Osteoblast (primary cell): ENCODE measurements at regions not wholly inside any gene's neighbourhood (a gene's known extent, or its start where the extent isn't known, plus 50 kb on each side); places are given as distances from the start of the nearest gene placed in this dataset.
A peak's percentile ranks its signal among the peaks of the same experiment; 100 is the strongest.

Source experiments
- DNase-seq: peaks from one replicate; pipeline ENCODE4 v3.0.0; 2011; ENCODE audit warnings: low spot score, mixed read lengths; ENCODE audit not compliant: insufficient read length; ENCODE audit errors: missing footprints
- H2AFZ ChIP-seq: 2 replicates; pipeline ENCODE4 v1.6.0; 2011; ENCODE audit warnings: mild to moderate bottlenecking, low read length
- H3K27ac ChIP-seq: 2 replicates; pipeline ENCODE4 v1.5.1; 2011; ENCODE audit warnings: mild to moderate bottlenecking, low read depth, low read length, moderate library complexity
- H3K27me3 ChIP-seq: 2 replicates; pipeline ENCODE4 v1.6.0; 2012; ENCODE audit warnings: mild to moderate bottlenecking, control low read depth, inconsistent platforms, low read length, moderate library complexity; ENCODE audit not compliant: insufficient read depth
- H3K36me3 ChIP-seq: 2 replicates; pipeline ENCODE4 v1.5.1; 2011; ENCODE audit warnings: mild to moderate bottlenecking, low read length, control low read depth, moderate library complexity; ENCODE audit not compliant: insufficient read depth
- H3K4me1 ChIP-seq: 2 replicates; pipeline ENCODE4 v1.5.1; 2011; ENCODE audit warnings: mild to moderate bottlenecking, low read length, control low read depth, moderate library complexity; ENCODE audit not compliant: insufficient read depth
- H3K4me2 ChIP-seq: 2 replicates; pipeline ENCODE4 v1.6.0; 2011; ENCODE audit warnings: mild to moderate bottlenecking, low read length; ENCODE audit not compliant: insufficient read depth
- H3K4me3 ChIP-seq: fragments of 200-600 bp; sonication (generic); 3 replicates; pipeline ENCODE4 v1.5.1; 2012; ENCODE audit warnings: mild to moderate bottlenecking, low read length, inconsistent platforms; ENCODE audit not compliant: insufficient read depth
- H3K79me2 ChIP-seq: 2 replicates; pipeline ENCODE4 v1.6.0; 2012; ENCODE audit warnings: mild to moderate bottlenecking, low read length, control low read depth, inconsistent platforms; ENCODE audit not compliant: insufficient read depth
- H3K9me3 ChIP-seq: 2 replicates; pipeline ENCODE4 v1.5.1; 2011; ENCODE audit warnings: low read depth, low read length, control low read depth
- H4K20me1 ChIP-seq: 2 replicates; pipeline ENCODE4 v1.6.0; 2012; ENCODE audit warnings: mild to moderate bottlenecking, low read length, control low read depth; ENCODE audit not compliant: insufficient read depth
- CTCF ChIP-seq: IDR thresholded peaks from 2 replicates; pipeline ENCODE4 v1.5.1; 2011; ENCODE audit warnings: mild to moderate bottlenecking, low read depth, low read length, moderate library complexity; ENCODE audit errors: extremely low read depth

- no peak overlapping the region for H2AFZ ChIP-seq
- no peaks in the 10 kb centered on the region for H4K20me1 ChIP-seq
- H3K36me3 ChIP-seq: no peaks in the 10 kb centered on the region
- no peaks in the 10 kb centered on the region for H3K79me2 ChIP-seq
- TF ChIP-seq CTCF: no peak
- H3K27ac ChIP-seq: no peak overlapping the region
- peak; percentile 39 for DNase-seq
- no peak overlapping the region for H3K4me3 ChIP-seq
- H3K4me2 ChIP-seq: no peak overlapping the region
- H3K4me1 ChIP-seq: no peaks in the 10 kb centered on the region
- no peaks in the 10 kb centered on the region for H3K27me3 ChIP-seq
- H3K9me3 ChIP-seq: no peaks in the 10 kb centered on the region
These were observed 70.1 kb upstream of the AFDN start for GRCh38 chr6:167756597-167756996.

GRCh38 chr6:167757249-167757648, 69.5 kb upstream of the AFDN start:
- Histone ChIP-seq H4K20me1 (no peaks in the 10 kb centered on the region), H3K4me1 (no peaks in the 10 kb centered on the region)

GRCh38 chr6:167757821-167758220, 68.9 kb upstream of the AFDN start:
- no peaks in the 10 kb centered on the region for H3K27me3 ChIP-seq
- no peak for TF ChIP-seq CTCF
- H3K4me3 ChIP-seq: no peak overlapping the region

More at GRCh38 chr6:167757249-167757648, 69.5 kb upstream of the AFDN start:
- no peak for TF ChIP-seq CTCF
- no peaks in the 10 kb centered on the region for H3K36me3 ChIP-seq
- no peak overlapping the region for H2AFZ ChIP-seq
- H3K79me2 ChIP-seq: no peaks in the 10 kb centered on the region
- DNase-seq: peak; percentile 23
- H3K27me3 ChIP-seq: no peaks in the 10 kb centered on the region
- no peaks in the 10 kb centered on the region for H3K9me3 ChIP-seq
- H3K4me2 ChIP-seq: no peak overlapping the region
- no peak overlapping the region for H3K4me3 ChIP-seq
- H3K27ac ChIP-seq: no peak overlapping the region

GRCh38 chr6:167758309-167759023, 68.2 kb upstream of the AFDN start:
- H3K27me3 ChIP-seq: no peaks in the 10 kb centered on the region
- no peak overlapping the region for H3K27ac ChIP-seq
- no peaks in the 10 kb centered on the region for H4K20me1 ChIP-seq
- TF ChIP-seq CTCF: no peak
- H3K36me3 ChIP-seq: no peaks in the 10 kb centered on the region
- H2AFZ ChIP-seq: no peak overlapping the region
- no peak overlapping the region for H3K4me3 ChIP-seq
- DNase-seq: peak; percentile 39
- H3K4me2 ChIP-seq: no peak overlapping the region
- H3K9me3 ChIP-seq: no peaks in the 10 kb centered on the region
- H3K4me1 ChIP-seq: no peaks in the 10 kb centered on the region
- no peaks in the 10 kb centered on the region for H3K79me2 ChIP-seq

More at GRCh38 chr6:167757821-167758220, 68.9 kb upstream of the AFDN start:
- Histone ChIP-seq H3K27ac (no peak overlapping the region), H3K4me2 (no peak overlapping the region), H4K20me1 (no peaks in the 10 kb centered on the region), H3K36me3 (no peaks in the 10 kb centered on the region), H3K79me2 (no peaks in the 10 kb centered on the region), H2AFZ (no peak overlapping the region), H3K9me3 (no peaks in the 10 kb centered on the region), H3K4me1 (no peaks in the 10 kb centered on the region)
- peak; percentile 17 for DNase-seq
